OCI-LY1 (cell line): ENCODE measurements at regions not wholly inside any gene's neighbourhood (a gene's known extent, or its start where the extent isn't known, plus 50 kb on each side); places are given as distances from the start of the nearest gene placed in this dataset.

ENCODE experiments used
- EZH2 ChIP-seq: fragments of 200-600 bp; sonication (generic), shearing (Covaris generic); IDR thresholded peaks from 2 replicates; pipeline ENCODE4 v1.8.0; 2017; ENCODE audit warnings: borderline replicate concordance, mixed run types, mild to moderate bottlenecking, antibody characterized with exemption, low read length, moderate library complexity, mixed read lengths
- TF ChIP-seq, protein P1 (sequence below): fragments of 200-600 bp; sonication (generic), shearing (Covaris generic); IDR thresholded peaks from 2 replicates; pipeline ENCODE4 v1.5.1; 2017; ENCODE audit warnings: mild to moderate bottlenecking, antibody characterized with exemption, low read length, moderate library complexity, mixed read lengths

DNA sequence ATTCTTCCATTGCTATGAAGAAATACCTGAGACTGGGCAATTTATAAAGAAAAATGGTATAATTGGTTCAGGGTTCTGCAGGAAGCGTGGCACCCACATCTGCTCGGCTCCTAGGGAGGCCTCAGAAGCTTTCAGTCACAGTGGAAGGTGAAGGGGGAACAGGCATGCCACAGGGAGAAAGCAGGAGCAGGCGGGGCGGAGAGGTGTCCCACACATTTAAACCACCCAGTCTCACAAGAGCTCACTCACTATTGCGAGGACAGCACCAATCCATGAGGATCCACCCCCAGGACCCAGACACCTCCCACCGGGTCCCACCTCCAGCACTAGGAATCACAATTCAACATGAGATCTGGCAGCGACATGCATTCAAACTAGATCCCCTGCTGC lies 56.0 kb upstream of the C14orf180 start:
- TF ChIP-seq, protein P1, sequence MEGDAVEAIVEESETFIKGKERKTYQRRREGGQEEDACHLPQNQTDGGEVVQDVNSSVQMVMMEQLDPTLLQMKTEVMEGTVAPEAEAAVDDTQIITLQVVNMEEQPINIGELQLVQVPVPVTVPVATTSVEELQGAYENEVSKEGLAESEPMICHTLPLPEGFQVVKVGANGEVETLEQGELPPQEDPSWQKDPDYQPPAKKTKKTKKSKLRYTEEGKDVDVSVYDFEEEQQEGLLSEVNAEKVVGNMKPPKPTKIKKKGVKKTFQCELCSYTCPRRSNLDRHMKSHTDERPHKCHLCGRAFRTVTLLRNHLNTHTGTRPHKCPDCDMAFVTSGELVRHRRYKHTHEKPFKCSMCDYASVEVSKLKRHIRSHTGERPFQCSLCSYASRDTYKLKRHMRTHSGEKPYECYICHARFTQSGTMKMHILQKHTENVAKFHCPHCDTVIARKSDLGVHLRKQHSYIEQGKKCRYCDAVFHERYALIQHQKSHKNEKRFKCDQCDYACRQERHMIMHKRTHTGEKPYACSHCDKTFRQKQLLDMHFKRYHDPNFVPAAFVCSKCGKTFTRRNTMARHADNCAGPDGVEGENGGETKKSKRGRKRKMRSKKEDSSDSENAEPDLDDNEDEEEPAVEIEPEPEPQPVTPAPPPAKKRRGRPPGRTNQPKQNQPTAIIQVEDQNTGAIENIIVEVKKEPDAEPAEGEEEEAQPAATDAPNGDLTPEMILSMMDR = no peak
- TF ChIP-seq EZH2 = no peak
